ENCODE measurements at regions not wholly inside any gene's neighbourhood (a gene's known extent, or its start where the extent isn't known, plus 50 kb on each side); places are given as distances from the start of the nearest gene placed in this dataset.

- TF ChIP-seq CTCF (IDR thresholded peaks at IDR 0.05): no peak
- TF ChIP-seq POLR2A (IDR thresholded peaks at IDR 0.05): no peak
These were observed 150.8 kb downstream of the SOX9 start for GRCh38 chr17:72271603-72272002.

All from vagina (tissue), 2 donors.